H1 (cell line): ENCODE measurements at regions not wholly inside any gene's neighbourhood (a gene's known extent, or its start where the extent isn't known, plus 50 kb on each side); places are given as distances from the start of the nearest gene placed in this dataset.

ENCODE experiments used
- CTCF ChIA-PET: fragments of 300-600 bp; sonication (Branson Sonifier 250); formaldehyde crosslinking; loops from one replicate; lab custom pipeline; 2021; ENCODE audit not compliant: partially characterized antibody; lab: Charles Lee
- POLR2A ChIA-PET: fragments of 300-600 bp; sonication (Branson Sonifier 250); formaldehyde crosslinking; loops from one replicate; lab custom pipeline; 2021; ENCODE audit warnings: inconsistent platforms; ENCODE audit not compliant: partially characterized antibody; lab: Charles Lee
- DNase-seq, 2 experiments: peaks; one replicate each; pipeline versions ENCODE4 v3.0.0 to v3.0.0-alpha.2; 2010 to 2022; ENCODE audit warnings: low spot score in 2 of 2, low read depth in 1 of 2, mixed read lengths in 1 of 2
- FAIRE-seq: peaks from 2 replicates; lab custom pipeline; 2011; peaks lifted over from hg19 to GRCh38; lab: Jason Lieb, UNC
- H2AFZ ChIP-seq: 2 replicates; pipeline ENCODE4 v1.8.1; 2012; ENCODE audit warnings: low read length, inconsistent platforms
- H2AK5ac ChIP-seq: 2 replicates; pipeline ENCODE4 v1.6.1; 2013; ENCODE audit warnings: low read depth, low read length
- H2BK120ac ChIP-seq: replicated peaks from 2 replicates; pipeline ENCODE3; 2013; ENCODE audit warnings: low read depth, low read length, inconsistent platforms
- H2BK12ac ChIP-seq: 2 replicates; pipeline ENCODE4 v1.6.1; 2013; ENCODE audit warnings: low read depth, low read length
- H2BK15ac ChIP-seq: 2 replicates; pipeline ENCODE4 v1.6.1; 2013; ENCODE audit warnings: low read length
- H2BK20ac ChIP-seq: 2 replicates; pipeline ENCODE4 v1.6.1; 2013; ENCODE audit warnings: low read length
- H2BK5ac ChIP-seq: 2 replicates; pipeline ENCODE4 v1.6.1; 2013; ENCODE audit warnings: low read depth, low read length
- H3K14ac ChIP-seq: 2 replicates; pipeline ENCODE4 v1.6.1; 2013; ENCODE audit warnings: inconsistent platforms; ENCODE audit not compliant: insufficient read length
- H3K18ac ChIP-seq: 2 replicates; pipeline ENCODE4 v1.6.1; 2013; ENCODE audit warnings: low read length; ENCODE audit errors: extremely low read depth
- H3K23ac ChIP-seq: 2 replicates; pipeline ENCODE4 v1.6.1; 2013; ENCODE audit warnings: inconsistent platforms; ENCODE audit not compliant: insufficient read length
- H3K23me2 ChIP-seq: 2 replicates; pipeline ENCODE4 v1.6.1; 2013; ENCODE audit warnings: low read depth, low read length
- H3K27ac ChIP-seq: 2 replicates; pipeline ENCODE4 v1.6.1; 2011; ENCODE audit warnings: low read depth, low read length, inconsistent platforms
- H3K27me3 ChIP-seq, 4 experiments: replicated peaks in 1 of 4; 1 replicate in 1 of 4; 2 replicates in 3 of 4; pipeline versions ENCODE4 v1.6.1 to v1.8.1; 2011 to 2013; ENCODE audit warnings: low read length in 3 of 4, mild to moderate bottlenecking in 3 of 4, inconsistent platforms in 2 of 4, mixed read lengths in 2 of 4, moderate library complexity in 1 of 4; ENCODE audit not compliant: control insufficient read depth in 3 of 4, insufficient read depth in 3 of 4; ENCODE audit errors: extremely low read depth in 1 of 4
- H3K36me3 ChIP-seq, 4 experiments: 2 replicates each; pipeline versions ENCODE4 v1.6.1 to v1.8.1; 2011 to 2013; ENCODE audit warnings: mild to moderate bottlenecking in 4 of 4, low read length in 3 of 4, moderate library complexity in 2 of 4, control low read depth in 1 of 4, inconsistent platforms in 1 of 4; ENCODE audit not compliant: insufficient read depth in 4 of 4, control insufficient read depth in 2 of 4
- H3K4ac ChIP-seq: replicated peaks from 2 replicates; pipeline ENCODE3; 2013; ENCODE audit warnings: low read length, low read depth, mixed read lengths, inconsistent platforms; ENCODE audit not compliant: insufficient read length
- H3K4me1 ChIP-seq, 4 experiments: replicated peaks in 1 of 4; 1 replicate in 1 of 4; 2 replicates in 3 of 4; pipeline versions ENCODE4 v1.6.1 to v1.8.1; 2011 to 2013; ENCODE audit warnings: low read length in 3 of 4, inconsistent platforms in 2 of 4, mixed read lengths in 1 of 4; ENCODE audit not compliant: insufficient read depth in 4 of 4, control insufficient read depth in 3 of 4
- H3K4me2 ChIP-seq, 2 experiments: 2 replicates each; pipeline versions ENCODE4 v1.6.1 to v1.8.1; 2011 to 2013; ENCODE audit warnings: low read depth in 2 of 2, low read length in 2 of 2, control low read depth in 1 of 2, inconsistent platforms in 1 of 2, mild to moderate bottlenecking in 1 of 2; ENCODE audit not compliant: insufficient read depth in 1 of 2
- H3K4me3 ChIP-seq, 4 experiments: fragments of 200-600, 300-600 bp in 1 of 4; sonication (generic), shearing (Covaris generic), sonication (Bioruptor Twin) in 1 of 4; 2 replicates each; pipeline versions ENCODE4 v1.5.1 to v1.8.1; 2011 to 2016; ENCODE audit warnings: low read length in 4 of 4, low read depth in 3 of 4, control low read depth in 2 of 4, inconsistent platforms in 2 of 4, mild to moderate bottlenecking in 2 of 4, mixed read lengths in 1 of 4, moderate library complexity in 1 of 4; ENCODE audit not compliant: insufficient read depth in 2 of 4; ENCODE audit errors: extremely low read depth in 1 of 4
- H3K56ac ChIP-seq: replicated peaks from 2 replicates; pipeline ENCODE3; 2013; ENCODE audit warnings: low read depth, mild to moderate bottlenecking, mixed read lengths, low read length, inconsistent platforms; ENCODE audit not compliant: insufficient read length
- H3K79me1 ChIP-seq: 2 replicates; pipeline ENCODE4 v1.6.1; 2013; ENCODE audit warnings: low read depth, low read length, control low read depth
- H3K79me2 ChIP-seq, 2 experiments: 2 replicates each; pipeline versions ENCODE4 v1.6.1 to v1.8.1; 2012 to 2013; ENCODE audit warnings: low read length in 2 of 2, mild to moderate bottlenecking in 2 of 2, inconsistent platforms in 1 of 2; ENCODE audit not compliant: insufficient read depth in 2 of 2, control insufficient read depth in 1 of 2
- H3K9ac ChIP-seq, 4 experiments: replicated peaks in 1 of 4; 1 replicate in 1 of 4; 2 replicates in 3 of 4; pipeline versions ENCODE4 v1.6.1 to v1.8.1; 2011 to 2013; ENCODE audit warnings: low read depth in 3 of 4, low read length in 3 of 4, control low read depth in 2 of 4, mild to moderate bottlenecking in 2 of 4, moderate library complexity in 2 of 4, inconsistent platforms in 1 of 4; ENCODE audit errors: extremely low read depth in 1 of 4
- H3K9me3 ChIP-seq, 2 experiments: 2 replicates each; pipeline versions ENCODE4 v1.6.1 to v1.8.1; 2012 to 2013; ENCODE audit warnings: mild to moderate bottlenecking in 2 of 2, moderate library complexity in 2 of 2, control low read depth in 1 of 2, inconsistent platforms in 1 of 2, low read depth in 1 of 2, low read length in 1 of 2, mixed read lengths in 1 of 2; ENCODE audit not compliant: insufficient read depth in 2 of 2
- H4K20me1 ChIP-seq, 2 experiments: replicated peaks in 1 of 2; 2 replicates each; pipeline versions ENCODE3 to v1.8.1; 2011 to 2013; ENCODE audit warnings: inconsistent platforms in 2 of 2, low read length in 2 of 2, mild to moderate bottlenecking in 1 of 2; ENCODE audit not compliant: insufficient read depth in 2 of 2, control insufficient read depth in 1 of 2
- H4K5ac ChIP-seq: 2 replicates; pipeline ENCODE4 v1.6.1; 2013; ENCODE audit warnings: low read length, low read depth, mixed read lengths, inconsistent platforms; ENCODE audit not compliant: insufficient read length
- H4K8ac ChIP-seq: 2 replicates; pipeline ENCODE4 v1.8.0; 2013; ENCODE audit warnings: mild to moderate bottlenecking, moderate library complexity, low read length, inconsistent platforms; ENCODE audit not compliant: insufficient read depth; ENCODE audit errors: extremely low read depth
- H4K91ac ChIP-seq: replicated peaks from 2 replicates; pipeline ENCODE3; 2013; ENCODE audit warnings: low read length, mixed read lengths, inconsistent platforms; ENCODE audit not compliant: insufficient read length
- KDM1A ChIP-seq: fragments of 200-600, 300-600 bp; sonication (generic); IDR thresholded peaks from 2 replicates; pipeline ENCODE4 v1.7.1; 2016; ENCODE audit warnings: mild to moderate bottlenecking, low read length, borderline replicate concordance
- SRF ChIP-seq: IDR thresholded peaks from 2 replicates; pipeline ENCODE4 v1.6.1; 2011; ENCODE audit warnings: mild to moderate bottlenecking, low read depth, low read length, moderate library complexity
- WGBS, 2 experiments: shearing (Covaris generic) in 1 of 2; methylation state at CpG; one replicate each; pipeline versions ENCODE4 v1.1.6 to v1.1.7; 2013 to 2015; ENCODE audit warnings: low lambda C conversion rate in 2 of 2, mixed read lengths in 2 of 2, inconsistent platforms in 1 of 2, low coverage in 1 of 2, missing lambda C conversion rate in 1 of 2; ENCODE audit not compliant: insufficient replicate concordance in 2 of 2, insufficient coverage in 1 of 2, insufficient read length in 1 of 2; ENCODE audit errors: extremely low coverage in 1 of 2, missing lambda C conversion rate in 1 of 2; 5-methylcytosine and 5-hydroxymethylcytosine counted together

DNA sequence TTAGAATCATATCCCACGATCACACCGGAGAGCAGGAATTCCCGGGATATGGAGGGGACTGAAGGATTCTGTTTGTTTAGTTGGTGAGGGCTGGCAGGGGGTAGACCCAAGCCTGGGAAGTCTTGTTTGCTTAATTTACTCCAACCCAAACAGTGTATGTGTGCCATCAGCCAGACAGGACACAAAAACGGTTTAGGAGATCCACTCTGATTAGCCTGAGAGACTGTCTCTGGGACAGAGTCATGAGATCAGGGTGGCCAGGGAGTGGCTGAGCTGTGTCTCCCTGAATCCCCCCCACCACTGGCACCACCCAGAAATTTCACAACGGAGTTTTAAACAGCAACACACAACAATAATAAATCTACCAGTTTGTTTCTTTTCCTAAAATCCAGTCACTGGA lies 127.0 kb downstream of the RBFOX3 start:
- H3K9ac ChIP-seq: no peak overlapping the region
- no peak overlapping the region for H2BK12ac ChIP-seq
- no peak overlapping the region for H2BK20ac ChIP-seq
- no peaks in the 10 kb centered on the region for H3K79me2 ChIP-seq
- H2AK5ac ChIP-seq: no peak overlapping the region
- FAIRE-seq: no peak
- H3K9me3 ChIP-seq: no peaks in the 10 kb centered on the region
- no peak overlapping the region for H4K5ac ChIP-seq
- ChIA-PET CTCF (interaction anchor here (1.2 kb wide), 1 partner anchor 90 kb away, joined by 3 read pairs; no protein-coding TSS in a partner anchor), POLR2A (interaction anchor here (1.8 kb wide), 1 partner anchor 11 kb away, joined by 4 read pairs; no protein-coding TSS in a partner anchor)
- H3K79me1 ChIP-seq: no peaks in the 10 kb centered on the region
- peaks cover 0 to 25% (median 11%) of the 10 kb centered on the region in 4 experiments; a peak in 6 of 7 replicates for H3K4me1 ChIP-seq
- no peak overlapping the region for H2BK15ac ChIP-seq
- H4K8ac ChIP-seq: no peak overlapping the region
- no peaks in the 10 kb centered on the region for H4K20me1 ChIP-seq
- no peaks in the 10 kb centered on the region for H3K36me3 ChIP-seq
- no peak overlapping the region for H2BK5ac ChIP-seq
- H2AFZ ChIP-seq: no peak overlapping the region
- no peak overlapping the region for H3K27ac ChIP-seq
- no peak overlapping the region for H3K4me3 ChIP-seq
- peaks cover 4% of the 10 kb centered on the region; the same call in 1 of the 2 replicates for H3K23me2 ChIP-seq
- no peak for DNase-seq
- no peak overlapping the region for H3K4ac ChIP-seq
- no peak overlapping the region for H4K91ac ChIP-seq
- H3K23ac ChIP-seq: no peak overlapping the region
- no peak overlapping the region for H3K14ac ChIP-seq
- WGBS, 2 experiments: 82% methylated on average over 5 of the region's 5 CpGs; no CpG with 5 or more reads in 1 of the 2 experiments
- no peak overlapping the region for H2BK120ac ChIP-seq
- H3K4me2 ChIP-seq: no peak overlapping the region
- no peak overlapping the region for H3K56ac ChIP-seq
- no peak overlapping the region; the same call in 1 of the 2 replicates for H3K18ac ChIP-seq
- TF ChIP-seq SRF (no peak), KDM1A (no peak)
- H3K27me3 ChIP-seq: peaks cover 0 to 3% (median 0%) of the 10 kb centered on the region in 4 experiments; a peak in 2 of 7 replicates
